ENCODE measurements at regions not wholly inside any gene's neighbourhood (a gene's known extent, or its start where the extent isn't known, plus 50 kb on each side); places are given as distances from the start of the nearest gene placed in this dataset.
"Not testable (repeated sequence)": the region's sequence is repeated elsewhere in the genome, so short reads cannot be mapped to it uniquely, and the experiment has no call there.

GRCh38 chr14:96717116-96717515 is 80.1 kb upstream of the VRK1 start:
- Mint-ChIP-seq H3K9me3 (no peaks in the 10 kb centered on the region), H3K4me1 (peaks cover 26% of the 10 kb centered on the region), H3K36me3 (ENCODE audit: low read depth) (no peaks in the 10 kb centered on the region), H3K4me3 (no peak overlapping the region), H3K27me3 (ENCODE audit: insufficient read depth) (peaks cover 20% of the 10 kb centered on the region), H3K27ac (no peak overlapping the region)
- H3K9ac ChIP-seq (ENCODE audit: extremely low read depth, low read length, poor library complexity, severe bottlenecking) = no peak overlapping the region
- DNase-seq = no peak
- peaks cover 7% of the 10 kb centered on the region for H3K4me1 ChIP-seq (ENCODE audit: control insufficient read depth, insufficient read depth, low read length)
- no peaks in the 10 kb centered on the region for H3K36me3 ChIP-seq (ENCODE audit: control insufficient read depth, insufficient read depth, low read length)
- H3K4me3 ChIP-seq (ENCODE audit: low read length) = no peak overlapping the region
- H3K9me3 ChIP-seq (ENCODE audit: control insufficient read depth, low read length) = no peaks in the 10 kb centered on the region
- 80 to 89% methylated on average over 5 of the region's 5 CpGs for WGBS, 2 experiments (ENCODE audit: insufficient coverage in 1 of 2, insufficient read length in 1 of 2)
- peaks cover 4% of the 10 kb centered on the region for H3K27me3 ChIP-seq (ENCODE audit: control insufficient read depth, insufficient read depth, low read length, poor library complexity, severe bottlenecking)
- no peak for TF ChIP-seq CTCF (conservative IDR thresholded peaks at IDR 0.05)
- H3K27ac ChIP-seq (ENCODE audit: low read depth, low read length) = no peak overlapping the region

GRCh38 chr14:96718407-96718806 is 78.8 kb upstream of the VRK1 start:
- no peak for DNase-seq
- Histone ChIP-seq H3K4me1 (ENCODE audit: control insufficient read depth, insufficient read depth, low read length) (peaks cover 7% of the 10 kb centered on the region), H3K9ac (ENCODE audit: extremely low read depth, low read length, poor library complexity, severe bottlenecking) (no peak overlapping the region), H3K4me3 (ENCODE audit: low read length) (no peak overlapping the region), H3K9me3 (ENCODE audit: control insufficient read depth, low read length) (no peaks in the 10 kb centered on the region), H3K36me3 (ENCODE audit: control insufficient read depth, insufficient read depth, low read length) (no peaks in the 10 kb centered on the region), H3K27me3 (ENCODE audit: control insufficient read depth, insufficient read depth, low read length, poor library complexity, severe bottlenecking) (no peaks in the 10 kb centered on the region), H3K27ac (ENCODE audit: low read depth, low read length) (no peak overlapping the region)
- Mint-ChIP-seq H3K27me3 (ENCODE audit: insufficient read depth) (peaks cover 15% of the 10 kb centered on the region), H3K4me3 (no peak overlapping the region), H3K36me3 (ENCODE audit: low read depth) (no peaks in the 10 kb centered on the region), H3K27ac (no peak overlapping the region), H3K4me1 (peaks cover 26% of the 10 kb centered on the region), H3K9me3 (no peaks in the 10 kb centered on the region)
- no peak for TF ChIP-seq CTCF (conservative IDR thresholded peaks at IDR 0.05)
- WGBS, 2 experiments (ENCODE audit: insufficient coverage in 1 of 2, insufficient read length in 1 of 2) = 81 to 100% methylated on average over 2 to 4 of the region's 4 CpGs

- not testable (repeated sequence) for H3K9me3 ChIP-seq (ENCODE audit: control insufficient read depth, low read length); H3K27ac ChIP-seq (ENCODE audit: low read depth, low read length); H3K27ac Mint-ChIP-seq; DNase-seq; H3K9ac ChIP-seq (ENCODE audit: extremely low read depth, low read length, poor library complexity, severe bottlenecking); H3K4me1 ChIP-seq (ENCODE audit: control insufficient read depth, insufficient read depth, low read length); H3K36me3 Mint-ChIP-seq (ENCODE audit: low read depth); H3K4me3 ChIP-seq (ENCODE audit: low read length); H3K4me3 Mint-ChIP-seq; H3K27me3 ChIP-seq (ENCODE audit: control insufficient read depth, insufficient read depth, low read length, poor library complexity, severe bottlenecking); H3K36me3 ChIP-seq (ENCODE audit: control insufficient read depth, insufficient read depth, low read length)
- peaks cover 26% of the 10 kb centered on the region for H3K4me1 Mint-ChIP-seq
- peaks cover 23% of the 10 kb centered on the region for H3K27me3 Mint-ChIP-seq (ENCODE audit: insufficient read depth)
- H3K9me3 Mint-ChIP-seq = peaks cover 11% of the 10 kb centered on the region
- WGBS, 2 experiments (ENCODE audit: insufficient coverage in 1 of 2, insufficient read length in 1 of 2) = 85 to 94% methylated on average over 4 to 6 of the region's 6 CpGs
Observed at GRCh38 chr14:96720702-96721101, 76.5 kb upstream of the VRK1 start.

- TF ChIP-seq CTCF (conservative IDR thresholded peaks at IDR 0.05) = no peak
- no peak for DNase-seq
- peaks cover 7% of the 10 kb centered on the region for H3K4me1 ChIP-seq (ENCODE audit: control insufficient read depth, insufficient read depth, low read length)
- H3K9ac ChIP-seq (ENCODE audit: extremely low read depth, low read length, poor library complexity, severe bottlenecking) = no peak overlapping the region
- Mint-ChIP-seq H3K4me1 (peaks cover 26% of the 10 kb centered on the region), H3K27ac (no peak overlapping the region), H3K4me3 (no peak overlapping the region), H3K36me3 (ENCODE audit: low read depth) (no peaks in the 10 kb centered on the region), H3K9me3 (peaks cover 12% of the 10 kb centered on the region), H3K27me3 (ENCODE audit: insufficient read depth) (peaks cover 26% of the 10 kb centered on the region)
- 93 to 94% methylated on average over 5 to 6 of the region's 6 CpGs for WGBS, 2 experiments (ENCODE audit: insufficient coverage in 1 of 2, insufficient read length in 1 of 2)
- H3K27me3 ChIP-seq (ENCODE audit: control insufficient read depth, insufficient read depth, low read length, poor library complexity, severe bottlenecking) = peaks cover 5% of the 10 kb centered on the region
- no peak overlapping the region for H3K27ac ChIP-seq (ENCODE audit: low read depth, low read length)
- H3K36me3 ChIP-seq (ENCODE audit: control insufficient read depth, insufficient read depth, low read length) = no peaks in the 10 kb centered on the region
- peaks cover 6% of the 10 kb centered on the region for H3K9me3 ChIP-seq (ENCODE audit: control insufficient read depth, low read length)
- H3K4me3 ChIP-seq (ENCODE audit: low read length) = no peak overlapping the region
Observed at GRCh38 chr14:96722736-96723135, 74.4 kb upstream of the VRK1 start.
